Endothelial cell of umbilical vein (primary cell): ENCODE measurements at regions not wholly inside any gene's neighbourhood (a gene's known extent, or its start where the extent isn't known, plus 50 kb on each side); places are given as distances from the start of the nearest gene placed in this dataset.
"Not testable (repeated sequence)": the region's sequence is repeated elsewhere in the genome, so short reads cannot be mapped to it uniquely, and the experiment has no call there.

ENCODE experiments used
- BruUV-seq: library from RNA; stranded (reverse); fragments of 400-500 nt; replicated peaks from 2 replicates; lab custom pipeline; 2021; lab: Mats Ljungman, UMichigan
- CTCF ChIA-PET: fragments of 300-600, 350-600 bp; sonication (Branson Sonifier 250); formaldehyde crosslinking; loops from one replicate; lab custom pipeline; 2021; ENCODE audit warnings: antibody characterized with exemption, inconsistent platforms; lab: Charles Lee
- POLR2A ChIA-PET: fragments of 300-600, 350-600 bp; sonication (Branson Sonifier 250); formaldehyde crosslinking; loops from one replicate; lab custom pipeline; 2021; ENCODE audit warnings: antibody characterized with exemption, inconsistent platforms; lab: Charles Lee
- DNase-seq: peaks from one replicate; pipeline ENCODE4 v3.0.0-alpha.2; 2011; ENCODE audit warnings: low read depth, low spot score
- FAIRE-seq: peaks from 2 replicates; lab custom pipeline; 2011; peaks lifted over from hg19 to GRCh38; lab: Jason Lieb, UNC
- H2AFZ ChIP-seq: 2 replicates; pipeline ENCODE4 v1.6.0; 2012; ENCODE audit warnings: low read depth, low read length, control low read depth, inconsistent platforms
- H3K27ac ChIP-seq: 2 replicates; pipeline ENCODE4 v1.5.1; 2011; ENCODE audit warnings: low read depth, mild to moderate bottlenecking, control low read depth, low read length, moderate library complexity; ENCODE audit not compliant: insufficient read depth
- H3K27me3 ChIP-seq, 2 experiments: 2 replicates each; pipeline versions ENCODE4 v1.6.0 to v1.6.1; 2011; ENCODE audit warnings: low read length in 2 of 2, mixed read lengths in 1 of 2; ENCODE audit not compliant: control insufficient read depth in 2 of 2, insufficient read depth in 2 of 2
- H3K36me3 ChIP-seq, 2 experiments: 2 replicates in 1 of 2; 3 replicates in 1 of 2; pipeline ENCODE4 v1.5.1; 2011; ENCODE audit warnings: low read length in 2 of 2, mild to moderate bottlenecking in 1 of 2, moderate library complexity in 1 of 2; ENCODE audit not compliant: control insufficient read depth in 2 of 2, insufficient read depth in 2 of 2; ENCODE audit errors: extremely low read depth in 1 of 2
- H3K4me1 ChIP-seq: 3 replicates; pipeline ENCODE4 v1.5.1; 2011; ENCODE audit warnings: mild to moderate bottlenecking, low read length; ENCODE audit not compliant: control insufficient read depth, insufficient read depth; ENCODE audit errors: extremely low read depth
- H3K4me2 ChIP-seq: 2 replicates; pipeline ENCODE4 v1.6.1; 2011; ENCODE audit warnings: low read length, control low read depth, mixed read lengths; ENCODE audit not compliant: insufficient read depth
- H3K4me3 ChIP-seq, 3 experiments: fragments of 200-600 bp in 1 of 3; sonication (generic), shearing (Covaris generic) in 1 of 3; replicated peaks in 1 of 3; 2 replicates each; pipeline ENCODE4 v1.5.1; 2011 to 2016; ENCODE audit warnings: control low read depth in 3 of 3, low read length in 3 of 3, mild to moderate bottlenecking in 2 of 3, inconsistent platforms in 1 of 3, low read depth in 1 of 3, moderate library complexity in 1 of 3; ENCODE audit not compliant: insufficient read depth in 1 of 3
- H3K79me2 ChIP-seq: 2 replicates; pipeline ENCODE4 v1.6.0; 2012; ENCODE audit warnings: low read length, inconsistent platforms; ENCODE audit not compliant: control insufficient read depth, insufficient read depth
- H3K9ac ChIP-seq: replicated peaks from 2 replicates; pipeline ENCODE3; 2011; ENCODE audit warnings: low read length, control low read depth; ENCODE audit not compliant: insufficient read depth; ENCODE audit errors: extremely low read depth
- H3K9me1 ChIP-seq: replicated peaks from 3 replicates; pipeline ENCODE4 v1.6.0; 2011; ENCODE audit warnings: mild to moderate bottlenecking, low read length; ENCODE audit not compliant: control insufficient read depth, insufficient read depth; ENCODE audit errors: extremely low read depth
- H3K9me3 ChIP-seq: replicated peaks from 2 replicates; pipeline ENCODE4 v1.5.1; 2012; ENCODE audit warnings: low read length, inconsistent platforms; ENCODE audit not compliant: control insufficient read depth, insufficient read depth
- H4K20me1 ChIP-seq: replicated peaks from 2 replicates; pipeline ENCODE3; 2011; ENCODE audit warnings: mild to moderate bottlenecking, low read length; ENCODE audit not compliant: control insufficient read depth, insufficient read depth; ENCODE audit errors: extremely low read depth
- CTCF ChIP-seq, 2 donors: IDR thresholded peaks; 1 replicate in 1 of 2; 2 replicates in 1 of 2; pipeline ENCODE4 v1.5.1; 2011; ENCODE audit warnings: low read length in 2 of 2, mild to moderate bottlenecking in 2 of 2, moderate library complexity in 2 of 2, control low read depth in 1 of 2, inconsistent platforms in 1 of 2, low read depth in 1 of 2; ENCODE audit not compliant: insufficient read depth in 1 of 2; ENCODE audit errors: extremely low read depth in 1 of 2
- EZH2 ChIP-seq: IDR thresholded peaks from 2 replicates; pipeline ENCODE4 v1.6.1; 2012; ENCODE audit warnings: borderline replicate concordance, low read depth, mild to moderate bottlenecking, moderate library complexity, low read length, inconsistent platforms; ENCODE audit not compliant: severe bottlenecking
- FOS ChIP-seq: IDR thresholded peaks from 2 replicates; pipeline ENCODE4 v1.6.1; 2011; ENCODE audit warnings: mild to moderate bottlenecking, low read length, moderate library complexity, borderline replicate concordance; ENCODE audit not compliant: insufficient read depth
- GATA2 ChIP-seq: IDR thresholded peaks from 2 replicates; pipeline ENCODE4 v1.7.0; 2011; ENCODE audit warnings: low read depth, mild to moderate bottlenecking, moderate library complexity, mixed read lengths, low read length; ENCODE audit not compliant: insufficient read length, insufficient read depth
- JUN ChIP-seq: IDR thresholded peaks from 2 replicates; pipeline ENCODE4 v1.6.1; 2011; ENCODE audit warnings: borderline replicate concordance, low read depth; ENCODE audit not compliant: insufficient read length, insufficient read depth
- MAX ChIP-seq: IDR thresholded peaks from 2 replicates; pipeline ENCODE4 v1.6.1; 2011; ENCODE audit not compliant: insufficient read depth, insufficient read length
- MYC ChIP-seq: IDR thresholded peaks from one replicate; pipeline ENCODE4 v1.6.1; 2011; ENCODE audit warnings: mild to moderate bottlenecking, low read depth, low read length
- POLR2AphosphoS5 ChIP-seq: IDR thresholded peaks from 2 replicates; pipeline ENCODE4 v1.6.1; 2012; ENCODE audit warnings: low read depth, mild to moderate bottlenecking, control low read depth, low read length, moderate library complexity; ENCODE audit not compliant: insufficient read depth
- dilution Hi-C: fragments of 300-500 bp; cut with MboI; formaldehyde crosslinking; loops from one replicate; pipeline ENCODE4 v1.15.0; 2019; ENCODE audit warnings: low sequenced_read_pairs; ENCODE audit not compliant: extremely low pct_ligation_motif_present
- intact Hi-C: fragments of 100-400 bp; cut with micrococcal nuclease; formaldehyde crosslinking; loops from one replicate; pipeline ENCODE4 v1.10.0; 2022

- Histone ChIP-seq H3K36me3 (no peaks in the 10 kb centered on the region), H3K4me3 (no peak overlapping the region), H3K27me3 (peaks cover 0 to 3% of the 10 kb centered on the region in 2 experiments), H3K4me2 (no peak overlapping the region), H3K79me2 (no peaks in the 10 kb centered on the region), H3K4me1 (no peaks in the 10 kb centered on the region), H3K9me1 (no peaks in the 10 kb centered on the region), H3K9ac (no peak overlapping the region), H3K9me3 (no peaks in the 10 kb centered on the region), H3K27ac (no peak overlapping the region), H4K20me1 (no peaks in the 10 kb centered on the region), H2AFZ (no peak overlapping the region)
- POLR2A ChIA-PET: no interaction called here
- dilution Hi-C loops: no loop called here
- CTCF ChIA-PET: interaction anchor here (0.8 kb wide), 1 partner anchor 192 kb away, joined by 3 read pairs; no protein-coding TSS in a partner anchor
- DNase-seq: no peak
- FAIRE-seq: no peak
- BruUV-seq: no TSS peak
- TF ChIP-seq MAX (no peak), JUN (no peak), MYC (no peak), CTCF (IDR thresholded peaks at IDR 0.05; ENCODE audit: extremely low read depth in 1 of 2, insufficient read depth in 1 of 2, low read depth in 1 of 2, low read length in 2 of 2) (no peak), FOS (no peak), POLR2AphosphoS5 (no peak), EZH2 (no peak), GATA2 (no peak)
- intact Hi-C loops: no loop called here
Observed at GRCh38 chr10:90245623-90246022, 544.2 kb downstream of the KIF20B start.

- CTCF ChIA-PET, FAIRE-seq, H3K4me3 ChIP-seq, H2AFZ ChIP-seq, BruUV-seq, intact Hi-C loops, H3K27me3 ChIP-seq, H3K9ac ChIP-seq, H3K4me1 ChIP-seq, dilution Hi-C loops, H3K36me3 ChIP-seq, H3K79me2 ChIP-seq, H3K9me3 ChIP-seq, DNase-seq, H3K9me1 ChIP-seq, POLR2A ChIA-PET, H3K27ac ChIP-seq, H4K20me1 ChIP-seq, H3K4me2 ChIP-seq: not testable (repeated sequence)
Observed at GRCh38 chr10:90250784-90251183, 549.4 kb downstream of the KIF20B start.
